GM12892 (cell line): ENCODE measurements at regions not wholly inside any gene's neighbourhood (a gene's known extent, or its start where the extent isn't known, plus 50 kb on each side); places are given as distances from the start of the nearest gene placed in this dataset.

Experiments
- POLR2A ChIP-seq: IDR thresholded peaks from 2 replicates; pipeline ENCODE4 v1.6.1; 2011; ENCODE audit warnings: low read depth, low read length, control low read depth
- POLR2AphosphoS5 ChIP-seq: IDR thresholded peaks from 2 replicates; pipeline ENCODE4 v1.6.1; 2011; ENCODE audit warnings: low read depth, low read length, control low read depth

- TF ChIP-seq POLR2A (no peak), POLR2AphosphoS5 (no peak)
Observed at GRCh38 chr10:52540479-52540984, 226.5 kb downstream of the DKK1 start.
